GM21576 (cell line): ENCODE measurements at regions not wholly inside any gene's neighbourhood (a gene's known extent, or its start where the extent isn't known, plus 50 kb on each side); places are given as distances from the start of the nearest gene placed in this dataset.

Experiments used
- ATAC-seq: cut with Tn5 transposase; IDR thresholded peaks from one replicate; pipeline ENCODE4 v1.9.1; 2021; ENCODE audit warnings: mild to moderate bottlenecking, moderate library complexity; ENCODE audit not compliant: unreplicated experiment

DNA sequence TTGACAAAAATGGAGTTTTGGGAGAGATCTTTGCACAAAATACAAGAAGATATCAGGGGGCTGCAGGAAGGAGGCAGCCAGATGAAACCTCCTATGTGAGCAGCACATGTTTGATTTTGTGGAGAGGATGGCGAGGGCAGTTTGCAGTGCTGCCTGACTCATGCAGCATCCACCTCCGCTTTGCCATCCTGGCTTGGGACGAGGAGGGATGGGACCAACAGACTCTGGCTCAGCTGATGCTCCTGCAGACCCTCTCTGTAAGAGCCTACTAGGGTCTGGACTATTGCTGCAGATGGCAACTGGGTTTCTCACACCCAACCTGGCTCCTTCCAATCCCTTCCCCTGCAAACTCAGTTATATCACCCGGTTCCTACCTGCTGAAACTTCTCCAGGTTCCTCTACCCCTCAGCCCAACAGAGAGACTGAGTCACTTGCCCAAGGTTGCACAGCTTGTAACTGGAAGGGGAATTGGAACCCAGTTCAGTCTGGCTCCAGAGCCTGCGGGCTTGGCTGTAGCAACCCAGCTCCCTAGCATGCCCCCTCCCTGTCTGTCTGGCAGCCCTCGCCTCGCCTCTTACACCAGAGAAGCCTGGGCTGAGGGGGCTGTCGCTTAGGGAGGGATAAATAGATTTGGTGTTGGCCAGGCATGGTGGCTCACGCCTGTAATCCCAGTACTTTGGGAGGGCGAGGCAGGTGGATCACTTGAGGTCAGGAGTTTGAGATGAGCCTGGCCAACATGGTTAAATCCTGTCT lies 205.8 kb downstream of the PTPRU start:
- no peak for ATAC-seq

GRCh38 chr1:29439615-29440014 lies 203.3 kb downstream of the PTPRU start:
- no peak for ATAC-seq

DNA sequence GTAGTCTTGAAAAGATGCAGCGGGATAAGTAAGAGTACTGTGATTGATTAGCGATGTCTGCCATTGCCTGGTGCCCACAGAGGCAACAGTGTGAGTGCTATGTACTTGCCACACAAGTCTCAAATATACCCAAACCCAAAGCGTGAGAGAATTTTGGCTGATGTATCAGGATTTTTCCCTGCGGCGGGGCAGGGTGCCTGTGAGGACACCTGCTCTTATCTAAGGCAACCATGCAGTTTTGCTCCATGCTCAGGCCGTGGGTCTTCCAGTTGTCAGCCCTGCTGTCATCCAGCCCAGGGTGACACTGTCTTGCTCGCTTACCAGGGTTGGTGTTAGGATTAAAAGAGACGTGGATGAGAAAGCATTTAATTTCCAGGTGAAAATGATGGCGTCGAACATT lies 202.7 kb downstream of the PTPRU start:
- ATAC-seq: no peak

DNA sequence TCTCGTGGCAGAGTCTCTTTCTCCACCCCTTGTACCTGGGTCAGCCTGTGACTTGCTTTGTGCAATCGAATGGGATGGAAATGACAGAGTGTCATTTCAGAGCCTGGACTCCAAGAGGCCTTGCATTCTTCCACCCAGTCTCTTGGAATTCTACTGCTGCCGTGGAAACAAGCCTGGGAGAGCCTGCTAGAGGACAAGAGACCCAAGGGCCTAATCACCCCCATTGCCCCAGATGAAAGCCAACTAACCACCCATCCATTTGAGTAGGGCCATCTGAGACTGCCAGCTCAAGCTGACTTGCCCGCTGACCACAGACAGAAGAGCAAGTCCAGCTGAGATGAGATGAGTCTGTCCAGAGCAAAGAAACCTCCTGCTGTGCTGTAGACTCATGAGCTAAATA lies 201.6 kb downstream of the PTPRU start:
- ATAC-seq: no peak

GRCh38 chr1:29436181-29436785 lies 200.0 kb downstream of the PTPRU start:
- no peak for ATAC-seq

- no peak for ATAC-seq
Observed at GRCh38 chr1:29433830-29434229, 197.5 kb downstream of the PTPRU start.

- no peak for ATAC-seq
Observed at GRCh38 chr1:29431138-29431537, 194.8 kb downstream of the PTPRU start.

GRCh38 chr1:29429656-29430055 lies 193.3 kb downstream of the PTPRU start:
- ATAC-seq: no peak

GRCh38 chr1:29428997-29429396 lies 192.7 kb downstream of the PTPRU start:
- ATAC-seq: no peak

DNA sequence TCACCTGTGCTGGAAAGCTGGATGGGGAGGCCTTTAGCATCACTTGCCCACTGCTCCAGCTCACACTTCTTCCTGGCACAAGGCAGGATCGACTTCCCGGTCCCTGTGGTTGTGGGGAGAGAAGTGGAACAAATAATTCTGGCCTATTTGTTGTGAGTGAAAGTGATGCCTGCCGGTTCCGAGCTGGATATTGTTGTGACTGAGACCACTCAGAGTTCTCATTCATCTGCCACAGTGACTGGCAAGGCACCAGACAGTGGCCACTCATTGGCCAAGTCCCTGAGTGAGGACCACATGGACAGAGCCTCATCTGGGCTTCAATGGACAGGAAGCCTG lies 191.9 kb downstream of the PTPRU start:
- ATAC-seq: no peak

DNA sequence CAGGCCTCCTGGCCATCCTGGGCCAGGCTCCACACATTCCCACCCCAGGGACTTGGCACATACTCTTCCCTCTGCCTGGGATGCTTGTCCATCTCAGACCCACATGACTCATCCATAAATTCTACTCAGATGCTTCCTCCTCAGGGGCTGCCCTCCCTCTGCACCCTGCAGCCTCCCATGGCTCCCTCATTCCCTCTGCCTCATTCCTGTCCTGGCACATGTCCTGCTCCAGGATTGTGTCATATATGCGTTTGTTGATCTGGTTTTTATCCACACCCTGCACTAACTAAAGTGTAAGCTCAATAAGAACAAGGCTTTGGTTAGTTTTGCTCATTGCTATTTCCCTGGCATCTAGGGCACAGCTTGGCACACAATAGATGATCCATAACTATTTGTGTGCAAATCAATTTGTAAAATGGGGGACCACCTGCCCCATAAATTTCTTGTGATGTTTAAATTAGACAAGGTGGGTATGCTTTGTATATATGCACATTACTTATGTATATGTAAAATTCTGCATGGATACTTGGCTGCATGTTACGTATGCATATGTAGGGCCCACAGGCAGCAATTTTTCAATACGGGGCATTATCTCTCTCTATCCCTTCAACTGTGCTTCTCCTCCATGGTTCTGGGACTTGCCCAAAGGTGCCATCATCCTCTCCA lies 191.4 kb downstream of the PTPRU start:
- ATAC-seq: no peak

GRCh38 chr1:29426701-29427279 lies 190.5 kb downstream of the PTPRU start:
- ATAC-seq: no peak

DNA sequence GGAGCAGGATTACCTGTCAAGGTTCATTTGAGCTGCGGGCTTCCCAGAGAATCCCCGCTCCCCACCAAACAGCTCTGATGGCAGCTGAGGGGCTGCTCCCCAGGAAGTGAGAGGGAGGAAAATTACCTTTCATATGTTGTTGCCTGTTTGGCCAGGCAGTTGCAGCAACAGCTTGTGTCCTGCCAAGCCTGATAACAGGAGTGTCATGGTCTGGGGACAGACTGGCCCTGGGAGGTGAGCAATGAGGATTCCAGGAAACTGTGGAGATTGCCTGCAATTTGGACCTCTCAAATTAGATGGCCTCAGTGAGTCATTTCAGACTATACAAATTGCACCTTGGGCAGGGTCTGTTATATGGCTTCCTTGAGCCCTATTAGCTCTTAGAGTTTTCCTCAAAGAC lies 189.3 kb downstream of the PTPRU start:
- ATAC-seq: no peak

- no peak for ATAC-seq
Observed at GRCh38 chr1:29424266-29424665, 187.9 kb downstream of the PTPRU start.

- no peak for ATAC-seq
Observed at GRCh38 chr1:29420202-29420601, 183.9 kb downstream of the PTPRU start.

GRCh38 chr1:29417971-29418370 lies 181.6 kb downstream of the PTPRU start:
- ATAC-seq: no peak

- no peak for ATAC-seq
Observed at GRCh38 chr1:29417147-29417858, 181.0 kb downstream of the PTPRU start.

DNA sequence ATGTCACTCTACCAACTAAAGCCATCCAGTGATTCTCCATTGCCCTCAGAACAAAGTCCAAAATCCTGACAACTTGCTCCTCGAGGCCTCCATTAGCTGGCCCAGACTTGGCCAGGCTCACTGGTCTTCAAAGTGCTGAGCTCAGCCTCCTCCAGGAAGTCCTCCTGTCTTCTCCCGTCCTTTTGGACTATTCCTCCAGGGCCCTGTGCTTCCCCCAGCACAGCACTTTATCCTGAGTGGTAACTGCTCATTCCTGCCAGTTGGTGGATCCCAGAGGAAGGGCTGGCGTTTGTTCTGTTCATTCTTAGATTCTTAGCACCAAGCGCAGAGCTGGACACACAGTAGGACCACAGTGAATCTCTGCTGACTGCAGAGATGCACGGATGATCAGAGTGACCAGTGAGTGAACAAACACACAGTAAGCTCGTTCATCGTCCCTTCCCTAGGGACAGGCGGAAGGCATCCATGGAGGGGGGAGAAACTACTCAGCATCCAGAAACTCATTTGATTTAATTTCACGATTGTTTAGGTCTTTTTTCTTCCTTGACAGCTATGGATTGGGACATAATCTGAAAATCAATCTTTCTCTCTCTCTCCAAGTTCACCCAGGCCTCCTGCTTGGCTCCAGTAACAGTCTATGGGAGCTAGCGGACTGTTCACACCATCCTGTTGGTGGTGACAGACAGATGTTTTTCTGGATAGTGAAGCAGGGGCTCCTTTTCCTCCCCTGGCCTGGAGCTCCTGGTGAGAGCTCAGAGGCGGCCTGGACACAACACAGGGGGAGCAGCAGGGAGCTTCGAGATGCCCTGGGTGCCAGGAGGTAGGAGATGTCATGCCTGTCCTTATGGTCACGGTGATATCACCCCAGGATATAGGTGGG lies 180.2 kb downstream of the PTPRU start:
- no peak for ATAC-seq

GRCh38 chr1:29415861-29416260 lies 179.5 kb downstream of the PTPRU start:
- ATAC-seq: no peak

- no peak for ATAC-seq
Observed at GRCh38 chr1:29415156-29415830, 179.0 kb downstream of the PTPRU start.
